ENCODE measurements at regions not wholly inside any gene's neighbourhood (a gene's known extent, or its start where the extent isn't known, plus 50 kb on each side); places are given as distances from the start of the nearest gene placed in this dataset.

DNA sequence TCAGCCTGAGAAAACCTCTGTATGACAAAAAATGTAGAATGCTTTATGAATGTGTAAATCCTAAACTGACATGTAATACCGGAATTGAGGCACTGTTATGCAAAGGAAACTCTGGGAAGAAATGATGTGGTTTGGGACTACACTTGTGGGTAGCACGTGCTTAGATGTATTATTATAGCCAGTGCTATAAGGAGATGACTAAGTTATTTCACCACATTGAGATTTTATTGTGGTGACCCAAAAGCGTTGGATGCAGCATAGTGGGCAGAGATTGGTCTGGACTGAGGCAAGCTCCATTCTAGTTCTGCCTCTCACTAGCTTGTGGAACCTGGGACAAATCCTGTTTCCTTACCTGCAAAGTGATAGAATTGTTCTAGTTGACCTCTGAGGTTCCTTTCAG is 172.2 kb downstream of the SNAPC1 start:
- no peak for DNase-seq (ENCODE audit: low spot score)
- intact Hi-C loops (cut with DNase I), result no loop called here
- 91% methylated on average over 3 of the region's 3 CpGs for WGBS
- Histone ChIP-seq H3K4me3 (no peak overlapping the region), H3K4me1 (replicated peaks) (no peaks in the 10 kb centered on the region), H3K27me3 (replicated peaks; ENCODE audit: insufficient read depth) (no peaks in the 10 kb centered on the region), H3K27ac (no peak overlapping the region), H3K36me3 (no peaks in the 10 kb centered on the region), H3K9me3 (no peaks in the 10 kb centered on the region)
- TF ChIP-seq, protein P1, sequence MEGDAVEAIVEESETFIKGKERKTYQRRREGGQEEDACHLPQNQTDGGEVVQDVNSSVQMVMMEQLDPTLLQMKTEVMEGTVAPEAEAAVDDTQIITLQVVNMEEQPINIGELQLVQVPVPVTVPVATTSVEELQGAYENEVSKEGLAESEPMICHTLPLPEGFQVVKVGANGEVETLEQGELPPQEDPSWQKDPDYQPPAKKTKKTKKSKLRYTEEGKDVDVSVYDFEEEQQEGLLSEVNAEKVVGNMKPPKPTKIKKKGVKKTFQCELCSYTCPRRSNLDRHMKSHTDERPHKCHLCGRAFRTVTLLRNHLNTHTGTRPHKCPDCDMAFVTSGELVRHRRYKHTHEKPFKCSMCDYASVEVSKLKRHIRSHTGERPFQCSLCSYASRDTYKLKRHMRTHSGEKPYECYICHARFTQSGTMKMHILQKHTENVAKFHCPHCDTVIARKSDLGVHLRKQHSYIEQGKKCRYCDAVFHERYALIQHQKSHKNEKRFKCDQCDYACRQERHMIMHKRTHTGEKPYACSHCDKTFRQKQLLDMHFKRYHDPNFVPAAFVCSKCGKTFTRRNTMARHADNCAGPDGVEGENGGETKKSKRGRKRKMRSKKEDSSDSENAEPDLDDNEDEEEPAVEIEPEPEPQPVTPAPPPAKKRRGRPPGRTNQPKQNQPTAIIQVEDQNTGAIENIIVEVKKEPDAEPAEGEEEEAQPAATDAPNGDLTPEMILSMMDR (IDR thresholded peaks at IDR 0.05), result no peak
- no peak for TF ChIP-seq POLR2AphosphoS5 (IDR thresholded peaks at IDR 0.05)

DNA sequence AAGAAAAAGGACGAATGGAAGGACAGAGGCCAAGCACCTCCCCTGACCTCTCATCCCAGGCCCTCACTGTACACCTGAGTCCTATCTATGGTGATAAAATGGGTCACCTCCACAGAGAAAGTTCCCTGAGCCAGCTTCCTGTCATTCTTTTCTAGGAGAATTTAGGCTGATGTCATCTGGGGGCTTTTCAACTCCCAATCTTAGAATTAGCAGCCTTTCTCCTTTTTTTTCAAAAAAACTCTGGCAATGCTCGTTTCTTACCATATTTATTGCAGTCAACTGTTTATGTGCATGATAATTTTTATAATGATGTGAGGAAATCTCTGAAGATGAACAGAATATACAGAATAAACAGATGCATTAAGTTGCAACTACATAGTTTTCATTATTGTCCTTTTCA is 177.6 kb downstream of the SNAPC1 start:
- Histone ChIP-seq H3K9me3 (no peaks in the 10 kb centered on the region), H3K27ac (no peak overlapping the region), H3K27me3 (replicated peaks; ENCODE audit: insufficient read depth) (no peaks in the 10 kb centered on the region), H3K36me3 (no peaks in the 10 kb centered on the region), H3K4me1 (replicated peaks) (no peaks in the 10 kb centered on the region), H3K4me3 (no peak overlapping the region)
- TF ChIP-seq POLR2AphosphoS5 (IDR thresholded peaks at IDR 0.05), result no peak
- no peak for TF ChIP-seq POLR2A (IDR thresholded peaks at IDR 0.05)
- TF ChIP-seq, protein P1 (IDR thresholded peaks at IDR 0.05), result no peak
- intact Hi-C loops (cut with DNase I), result no loop called here
- WGBS, result 53% methylated on average over 2 of the region's 2 CpGs
- DNase-seq (ENCODE audit: low spot score), result no peak

DNA sequence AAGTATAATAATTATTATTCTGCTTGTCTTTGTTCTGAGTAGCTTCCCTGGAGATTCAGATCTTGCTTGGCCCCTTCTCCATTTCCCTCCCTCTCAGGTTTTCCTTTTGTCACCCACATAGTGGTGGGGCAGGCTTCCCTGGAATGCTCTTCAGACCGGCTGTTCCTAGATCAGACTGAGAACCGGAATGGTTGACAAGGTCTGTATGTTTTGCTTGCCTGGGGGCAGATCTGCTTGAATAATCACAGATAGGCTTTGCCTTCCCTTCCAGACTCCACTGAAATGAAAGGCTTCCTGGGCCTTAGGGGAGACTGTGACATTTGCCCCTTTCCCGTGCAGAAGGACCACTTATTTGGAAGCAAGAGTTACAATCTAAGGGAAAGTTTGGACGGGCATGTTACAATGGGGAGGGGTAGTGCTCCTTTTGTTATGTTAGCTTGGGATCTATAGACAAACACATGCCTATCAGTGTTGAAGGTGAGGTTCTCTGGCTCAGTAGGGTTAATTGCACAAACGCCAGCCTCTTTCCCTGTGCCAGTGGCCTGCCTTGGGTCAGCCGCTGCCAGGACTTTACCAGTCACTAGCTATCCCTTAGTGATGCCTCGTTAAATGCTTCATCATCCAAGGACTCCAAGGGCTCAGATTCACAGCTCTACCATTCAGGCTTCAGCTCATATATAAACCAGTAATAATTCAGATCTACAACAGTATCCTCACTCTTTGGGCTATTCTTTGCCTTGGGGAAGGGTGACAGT is 178.6 kb downstream of the SNAPC1 start:
- no peaks in the 10 kb centered on the region for H3K27me3 ChIP-seq (replicated peaks; ENCODE audit: insufficient read depth)
- no peaks in the 10 kb centered on the region for H3K4me1 ChIP-seq (replicated peaks)
- H3K27ac ChIP-seq, result no peak overlapping the region
- no peaks in the 10 kb centered on the region for H3K9me3 ChIP-seq
- no peak for DNase-seq (ENCODE audit: low spot score)
- H3K36me3 ChIP-seq, result no peaks in the 10 kb centered on the region
- intact Hi-C loops (cut with DNase I), result no loop called here
- no peak for TF ChIP-seq POLR2A (IDR thresholded peaks at IDR 0.05)
- TF ChIP-seq POLR2AphosphoS5 (IDR thresholded peaks at IDR 0.05), result no peak
- TF ChIP-seq, protein P1 (IDR thresholded peaks at IDR 0.05), result no peak
- 40% methylated on average over 7 of the region's 7 CpGs for WGBS
- no peak overlapping the region for H3K4me3 ChIP-seq

DNA sequence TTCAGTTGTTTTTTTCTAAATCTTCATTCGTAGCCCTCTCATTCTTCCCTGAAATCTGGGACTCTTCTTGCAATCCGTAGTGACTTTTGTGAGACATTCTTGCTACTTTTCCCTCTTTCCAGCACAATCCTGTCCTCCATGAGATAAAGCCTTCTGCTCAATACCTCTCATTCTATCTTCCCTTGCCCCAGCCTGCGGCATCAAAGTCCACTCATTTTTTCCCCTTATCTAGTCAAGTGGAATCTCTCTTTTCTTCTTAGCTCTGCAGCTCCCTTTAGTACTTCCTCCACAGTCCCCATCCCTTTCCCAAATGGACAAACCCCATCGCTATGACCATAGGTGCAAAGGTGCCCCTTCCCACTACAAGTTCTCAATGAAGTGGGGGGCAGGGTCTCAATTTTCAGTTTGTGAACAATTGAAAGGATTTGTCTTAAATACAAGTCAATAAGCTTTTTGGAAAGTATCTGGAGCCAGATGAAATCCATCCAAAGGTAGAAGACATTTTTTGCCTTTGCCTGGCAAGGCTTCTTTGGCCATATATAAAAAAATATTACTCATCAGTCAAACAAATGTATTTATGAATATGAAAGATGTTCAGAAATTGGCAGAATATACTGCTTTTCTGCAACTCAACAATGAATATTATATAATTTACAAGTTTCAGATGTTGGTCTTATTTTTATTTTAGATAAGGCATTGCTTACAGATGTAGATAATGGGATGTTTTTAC is 179.4 kb downstream of the SNAPC1 start:
- no peaks in the 10 kb centered on the region for H3K36me3 ChIP-seq
- H3K4me3 ChIP-seq, result no peak overlapping the region
- H3K27me3 ChIP-seq (replicated peaks; ENCODE audit: insufficient read depth), result no peaks in the 10 kb centered on the region
- 93% methylated on average over 4 of the region's 4 CpGs for WGBS
- H3K4me1 ChIP-seq (replicated peaks), result no peaks in the 10 kb centered on the region
- no peak overlapping the region for H3K27ac ChIP-seq
- TF ChIP-seq, protein P1 (IDR thresholded peaks at IDR 0.05), result no peak
- TF ChIP-seq POLR2AphosphoS5 (IDR thresholded peaks at IDR 0.05) (no peak), POLR2A (IDR thresholded peaks at IDR 0.05) (no peak)
- no peaks in the 10 kb centered on the region for H3K9me3 ChIP-seq
- intact Hi-C loops (cut with DNase I), result no loop called here
- no peak for DNase-seq (ENCODE audit: low spot score)

DNA sequence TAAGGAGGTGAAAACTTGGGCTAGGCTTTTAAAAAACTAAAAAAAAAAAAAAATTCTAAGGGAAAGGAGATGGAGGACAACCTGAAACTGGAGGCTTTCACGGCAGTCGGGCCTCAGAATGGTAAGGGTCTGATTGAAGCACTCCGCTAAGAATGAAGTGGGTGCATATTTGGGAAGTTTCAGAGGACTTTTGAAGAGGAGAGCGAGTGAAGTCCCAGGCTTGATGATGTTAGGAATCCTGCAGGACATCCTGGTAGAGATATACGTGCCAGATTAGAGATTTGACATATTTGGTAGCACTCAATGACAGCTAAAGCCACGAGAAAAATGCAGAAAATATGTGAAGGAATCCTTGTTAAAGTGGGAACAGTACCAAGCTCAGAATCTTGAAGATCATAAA is 186.2 kb downstream of the SNAPC1 start:
- TF ChIP-seq POLR2AphosphoS5 (IDR thresholded peaks at IDR 0.05), result no peak
- intact Hi-C loops (cut with DNase I), result no loop called here
- Histone ChIP-seq H3K36me3 (no peaks in the 10 kb centered on the region), H3K27ac (no peak overlapping the region), H3K9me3 (no peaks in the 10 kb centered on the region), H3K4me3 (no peak overlapping the region), H3K4me1 (replicated peaks) (no peaks in the 10 kb centered on the region), H3K27me3 (replicated peaks; ENCODE audit: insufficient read depth) (no peaks in the 10 kb centered on the region)
- WGBS, result 79% methylated on average over 6 of the region's 6 CpGs
- no peak for DNase-seq (ENCODE audit: low spot score)
